ENCODE measurements at regions not wholly inside any gene's neighbourhood (a gene's known extent, or its start where the extent isn't known, plus 50 kb on each side); places are given as distances from the start of the nearest gene placed in this dataset.

- TF ChIP-seq CTCF (IDR thresholded peaks at IDR 0.05; ENCODE audit: low read depth, low read length) (no peak), EZH2phosphoT487 (IDR thresholded peaks at IDR 0.05; ENCODE audit: low read depth) (no peak)
Measured at GRCh38 chr20:47927385-47927851, 142.1 kb upstream of the SULF2 start.
